ENCODE measurements at regions not wholly inside any gene's neighbourhood (a gene's known extent, or its start where the extent isn't known, plus 50 kb on each side); places are given as distances from the start of the nearest gene placed in this dataset.

DNA sequence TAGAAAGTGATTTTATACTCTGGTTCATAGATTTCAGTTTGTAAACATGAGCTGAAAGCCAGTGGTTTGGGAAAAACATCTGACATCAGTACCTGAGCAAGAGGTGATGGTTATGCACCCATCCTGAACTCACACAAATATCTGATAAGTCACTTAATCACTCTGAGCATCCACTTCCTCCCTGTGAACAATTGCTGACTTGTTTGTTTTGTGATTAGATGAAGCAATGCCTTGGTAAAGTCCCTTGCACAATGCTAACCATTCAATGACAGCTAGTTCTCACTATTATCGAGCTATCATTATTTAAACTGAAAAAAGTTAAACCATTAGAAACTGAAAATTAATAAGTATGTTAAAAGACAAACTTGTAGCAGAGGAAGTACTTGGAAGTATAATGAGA is 303.0 kb downstream of the PLOD2 start:
- TF ChIP-seq EZH2 (IDR thresholded peaks at IDR 0.05; ENCODE audit: borderline replicate concordance, low read depth, low read length, poor library complexity, severe bottlenecking) = no peak
- TF ChIP-seq, protein P1, sequence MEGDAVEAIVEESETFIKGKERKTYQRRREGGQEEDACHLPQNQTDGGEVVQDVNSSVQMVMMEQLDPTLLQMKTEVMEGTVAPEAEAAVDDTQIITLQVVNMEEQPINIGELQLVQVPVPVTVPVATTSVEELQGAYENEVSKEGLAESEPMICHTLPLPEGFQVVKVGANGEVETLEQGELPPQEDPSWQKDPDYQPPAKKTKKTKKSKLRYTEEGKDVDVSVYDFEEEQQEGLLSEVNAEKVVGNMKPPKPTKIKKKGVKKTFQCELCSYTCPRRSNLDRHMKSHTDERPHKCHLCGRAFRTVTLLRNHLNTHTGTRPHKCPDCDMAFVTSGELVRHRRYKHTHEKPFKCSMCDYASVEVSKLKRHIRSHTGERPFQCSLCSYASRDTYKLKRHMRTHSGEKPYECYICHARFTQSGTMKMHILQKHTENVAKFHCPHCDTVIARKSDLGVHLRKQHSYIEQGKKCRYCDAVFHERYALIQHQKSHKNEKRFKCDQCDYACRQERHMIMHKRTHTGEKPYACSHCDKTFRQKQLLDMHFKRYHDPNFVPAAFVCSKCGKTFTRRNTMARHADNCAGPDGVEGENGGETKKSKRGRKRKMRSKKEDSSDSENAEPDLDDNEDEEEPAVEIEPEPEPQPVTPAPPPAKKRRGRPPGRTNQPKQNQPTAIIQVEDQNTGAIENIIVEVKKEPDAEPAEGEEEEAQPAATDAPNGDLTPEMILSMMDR (conservative IDR thresholded peaks at IDR 0.05; ENCODE audit: low read depth, low read length) = no peak

Data from A673 (cell line).